D721Med (cell line): ENCODE measurements at regions not wholly inside any gene's neighbourhood (a gene's known extent, or its start where the extent isn't known, plus 50 kb on each side); places are given as distances from the start of the nearest gene placed in this dataset.

Experiments used
- DNase-seq: peaks from one replicate; pipeline ENCODE4 v3.0.0; 2011; ENCODE audit warnings: low spot score; ENCODE audit not compliant: insufficient read length
- FAIRE-seq: peaks from 2 replicates; lab custom pipeline; 2011; peaks lifted over from hg19 to GRCh38; lab: Jason Lieb, UNC
- CTCF ChIP-seq: IDR thresholded peaks from 2 replicates; pipeline ENCODE4 v1.5.1; 2012; ENCODE audit warnings: mild to moderate bottlenecking, control low read depth; ENCODE audit not compliant: insufficient read depth; ENCODE audit errors: missing control alignments

DNA sequence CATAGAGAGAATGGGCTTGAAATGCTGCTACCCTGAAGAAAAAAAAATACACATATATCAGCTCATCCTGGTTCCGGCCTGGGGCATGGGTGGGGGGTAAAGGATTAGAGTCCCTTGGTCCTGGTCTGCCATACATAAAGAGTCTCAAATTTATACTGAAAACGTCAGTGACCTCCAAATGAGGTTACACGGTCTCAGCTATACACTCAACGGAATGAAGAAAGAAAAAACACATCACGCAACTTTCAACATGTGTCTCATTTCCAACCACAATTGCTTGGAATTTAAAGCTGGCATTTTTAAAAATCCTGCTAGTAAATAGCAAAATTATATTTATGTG lies 612.8 kb downstream of the MCTP2 start:
- DNase-seq (no peak), FAIRE-seq (no peak)

GRCh38 chr15:94844538-94845389 lies 613.4 kb downstream of the MCTP2 start:
- FAIRE-seq: no peak
- no peak for DNase-seq
- no peak for TF ChIP-seq CTCF

More for the DNA sequence above, 612.8 kb downstream of the MCTP2 start:
- TF ChIP-seq CTCF: no peak

GRCh38 chr15:94845390-94845716 lies 614.0 kb downstream of the MCTP2 start:
- no peak for TF ChIP-seq CTCF
- DNase-seq: no peak
- FAIRE-seq: no peak

- no peak for FAIRE-seq
- no peak for TF ChIP-seq CTCF
- DNase-seq: no peak
Observed at GRCh38 chr15:94847325-94847724, 616.0 kb downstream of the MCTP2 start.

GRCh38 chr15:94848054-94848453 lies 616.7 kb downstream of the MCTP2 start:
- DNase-seq (no peak), FAIRE-seq (no peak)
- TF ChIP-seq CTCF: no peak

- DNase-seq (no peak), FAIRE-seq (no peak)
- no peak for TF ChIP-seq CTCF
Observed at GRCh38 chr15:94855018-94855408, 623.7 kb downstream of the MCTP2 start.
